ENCODE measurements at regions not wholly inside any gene's neighbourhood (a gene's known extent, or its start where the extent isn't known, plus 50 kb on each side); places are given as distances from the start of the nearest gene placed in this dataset.

DNA sequence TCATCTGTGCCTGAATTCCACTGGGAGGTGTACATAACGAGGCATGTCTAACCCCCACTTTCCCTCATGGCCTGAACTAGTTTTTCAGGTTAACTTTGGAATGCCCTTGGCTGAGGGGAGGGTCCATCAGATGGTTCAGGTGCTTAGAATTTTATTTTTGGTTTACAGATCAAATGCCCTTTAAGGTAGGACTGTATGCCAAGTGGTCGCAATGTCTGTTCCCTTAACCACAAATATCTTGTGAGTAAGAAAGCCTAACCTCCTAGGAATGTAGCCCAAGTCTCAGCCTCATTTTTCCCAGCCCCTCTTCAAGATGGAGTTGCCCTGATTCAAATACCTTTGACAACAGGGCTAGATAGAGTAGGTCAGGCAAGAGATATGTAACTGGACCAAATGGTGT, 78.4 kb downstream of the RNASET2 start:
- TF ChIP-seq, protein P1, sequence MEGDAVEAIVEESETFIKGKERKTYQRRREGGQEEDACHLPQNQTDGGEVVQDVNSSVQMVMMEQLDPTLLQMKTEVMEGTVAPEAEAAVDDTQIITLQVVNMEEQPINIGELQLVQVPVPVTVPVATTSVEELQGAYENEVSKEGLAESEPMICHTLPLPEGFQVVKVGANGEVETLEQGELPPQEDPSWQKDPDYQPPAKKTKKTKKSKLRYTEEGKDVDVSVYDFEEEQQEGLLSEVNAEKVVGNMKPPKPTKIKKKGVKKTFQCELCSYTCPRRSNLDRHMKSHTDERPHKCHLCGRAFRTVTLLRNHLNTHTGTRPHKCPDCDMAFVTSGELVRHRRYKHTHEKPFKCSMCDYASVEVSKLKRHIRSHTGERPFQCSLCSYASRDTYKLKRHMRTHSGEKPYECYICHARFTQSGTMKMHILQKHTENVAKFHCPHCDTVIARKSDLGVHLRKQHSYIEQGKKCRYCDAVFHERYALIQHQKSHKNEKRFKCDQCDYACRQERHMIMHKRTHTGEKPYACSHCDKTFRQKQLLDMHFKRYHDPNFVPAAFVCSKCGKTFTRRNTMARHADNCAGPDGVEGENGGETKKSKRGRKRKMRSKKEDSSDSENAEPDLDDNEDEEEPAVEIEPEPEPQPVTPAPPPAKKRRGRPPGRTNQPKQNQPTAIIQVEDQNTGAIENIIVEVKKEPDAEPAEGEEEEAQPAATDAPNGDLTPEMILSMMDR (IDR thresholded peaks at IDR 0.05; ENCODE audit: borderline replicate concordance, insufficient read depth, low read depth, low read length) = no peak

DNA sequence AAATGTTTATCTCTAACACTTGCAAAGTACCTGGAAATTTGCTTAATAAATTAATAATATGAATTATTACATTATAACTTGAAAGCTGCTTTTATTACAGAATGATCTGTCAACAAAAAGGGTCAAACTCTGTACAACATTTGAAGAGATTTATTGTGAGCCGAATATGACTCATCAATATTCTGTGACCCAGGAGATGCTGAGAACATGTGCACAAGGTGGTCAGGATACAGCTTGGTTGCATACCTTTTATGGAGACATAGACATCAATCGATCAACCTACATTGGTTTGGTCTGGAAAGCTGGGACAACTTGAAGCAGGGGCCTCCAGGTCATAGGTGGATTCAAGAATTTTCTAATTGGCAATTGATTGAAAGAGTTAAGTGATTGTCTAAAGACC, 79.0 kb downstream of the RNASET2 start:
- TF ChIP-seq, protein P1 (IDR thresholded peaks at IDR 0.05; ENCODE audit: borderline replicate concordance, insufficient read depth, low read depth, low read length) = no peak

More for the DNA sequence above, 78.4 kb downstream of the RNASET2 start:
- no peak overlapping the region for H3K4me3 ChIP-seq (ENCODE audit: low read depth, low read length)

DNA sequence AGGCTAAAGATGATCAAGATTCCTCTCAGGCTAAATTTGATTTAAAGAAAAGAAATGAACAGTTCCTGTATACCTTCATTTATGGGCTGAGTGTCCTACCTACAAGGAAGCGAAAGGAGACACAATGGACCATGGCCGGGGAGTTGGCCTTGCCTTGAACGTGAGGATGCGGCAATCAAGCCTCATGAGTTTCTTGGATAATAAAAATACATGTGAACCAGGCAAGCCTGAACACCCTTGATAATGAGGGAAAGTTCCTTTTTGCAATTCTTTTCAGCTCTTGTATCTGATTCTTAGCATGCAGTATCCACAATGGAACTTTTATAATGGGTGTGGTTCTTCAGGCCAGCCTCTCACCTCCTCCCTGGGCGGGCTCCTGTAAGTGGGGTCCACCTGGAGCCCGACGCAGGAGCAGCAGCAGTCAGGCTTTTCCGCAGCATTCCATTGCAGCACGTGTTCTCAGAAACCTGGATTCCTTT, 83.8 kb downstream of the RNASET2 start:
- TF ChIP-seq, protein P1 (IDR thresholded peaks at IDR 0.05; ENCODE audit: borderline replicate concordance, insufficient read depth, low read depth, low read length) = no peak
- no peak overlapping the region for H3K4me3 ChIP-seq (ENCODE audit: low read depth, low read length)

More for the DNA sequence above, 79.0 kb downstream of the RNASET2 start:
- H3K4me3 ChIP-seq (ENCODE audit: low read depth, low read length) = no peak overlapping the region

DNA sequence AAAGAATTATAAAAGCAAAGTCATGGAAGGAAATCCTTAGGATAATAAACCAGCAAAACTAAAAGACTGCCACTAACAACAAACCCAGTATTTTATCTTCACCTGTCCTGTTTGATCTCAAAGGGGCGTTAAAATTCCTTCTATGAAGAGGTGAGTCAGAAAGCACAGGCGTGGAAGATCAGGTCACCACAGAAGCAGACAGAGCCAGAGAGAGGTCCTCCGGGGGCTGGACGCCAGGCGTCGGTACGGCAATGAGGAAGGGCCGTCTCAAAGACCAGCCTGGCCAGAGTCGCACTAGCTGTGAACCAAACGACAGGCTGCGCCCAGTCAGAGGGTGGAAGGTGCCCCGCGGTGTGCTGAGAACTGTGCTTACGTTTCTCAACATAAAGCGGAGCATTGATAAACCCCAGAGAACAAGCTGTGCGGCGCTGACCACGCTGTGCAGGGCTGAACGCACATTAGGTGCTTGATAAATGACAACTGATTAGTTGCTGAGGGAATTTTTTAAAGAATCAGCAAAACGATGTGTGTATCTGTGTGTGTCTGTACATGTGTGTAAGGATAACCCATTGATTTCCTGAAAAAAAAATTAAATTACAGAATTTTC, 85.6 kb downstream of the RNASET2 start:
- no peak overlapping the region for H3K4me3 ChIP-seq (ENCODE audit: low read depth, low read length)
- TF ChIP-seq, protein P1 (IDR thresholded peaks at IDR 0.05; ENCODE audit: borderline replicate concordance, insufficient read depth, low read depth, low read length) = no peak

DNA sequence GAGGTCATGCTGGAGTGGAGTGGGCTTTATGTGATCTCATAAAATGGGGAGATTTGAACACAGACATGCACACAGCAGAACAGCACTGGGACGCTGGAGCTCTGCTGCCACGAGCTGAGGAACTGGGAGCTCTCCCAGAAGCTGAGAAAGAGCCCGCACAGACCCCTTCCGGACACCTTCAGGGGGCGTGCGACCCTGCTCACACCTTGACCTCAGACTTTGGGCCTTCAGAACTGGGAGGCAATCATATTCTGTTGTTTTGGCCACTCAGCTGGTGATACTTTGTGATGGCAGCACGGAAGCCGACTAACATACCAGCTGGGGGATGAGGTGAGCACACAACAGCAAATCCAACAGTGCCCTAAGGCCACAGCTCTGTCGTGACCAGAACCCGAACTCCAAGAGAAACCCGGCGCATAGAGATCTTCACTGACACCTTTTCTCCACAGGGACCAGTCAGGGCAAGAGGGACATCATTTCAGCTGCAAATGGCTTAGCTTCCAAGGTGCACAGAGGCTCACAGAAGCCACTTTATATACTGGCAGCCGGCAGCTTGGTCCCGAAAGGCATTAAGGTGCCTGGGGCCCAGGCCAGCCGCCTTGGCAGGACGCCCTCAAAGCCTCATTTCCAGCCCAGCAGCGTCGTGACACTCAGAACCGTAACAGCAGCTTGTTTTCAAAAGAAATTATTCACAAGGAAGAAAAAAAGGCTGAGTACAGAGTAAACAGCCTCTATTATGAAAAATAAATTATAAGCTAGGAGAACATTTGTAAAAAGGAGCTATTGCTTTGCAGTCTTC, 89.3 kb downstream of the RNASET2 start:
- TF ChIP-seq, protein P1 (IDR thresholded peaks at IDR 0.05; ENCODE audit: borderline replicate concordance, insufficient read depth, low read depth, low read length) = no peak
- H3K4me3 ChIP-seq (ENCODE audit: low read depth, low read length) = no peak overlapping the region

DNA sequence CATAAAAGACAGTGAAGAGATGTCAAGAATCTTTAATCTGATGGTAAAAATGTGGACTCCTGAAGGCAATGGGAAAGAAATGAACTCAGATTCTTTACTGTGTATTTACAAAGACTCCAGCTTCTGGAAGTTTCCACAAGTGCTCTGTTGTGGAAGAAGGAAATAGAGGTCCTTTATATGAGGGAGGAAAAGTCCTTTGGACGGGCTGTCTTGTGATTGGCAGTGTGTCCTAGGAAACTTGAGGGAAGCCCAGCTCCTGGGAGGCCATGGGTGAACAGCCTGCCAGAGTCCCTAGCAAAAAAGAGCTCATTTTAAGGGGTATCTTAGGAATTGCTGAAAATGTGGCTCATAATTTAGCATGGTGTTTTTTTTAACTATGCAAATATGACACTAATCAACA, 92.0 kb downstream of the RNASET2 start:
- no peak overlapping the region for H3K4me3 ChIP-seq (ENCODE audit: low read depth, low read length)
- TF ChIP-seq, protein P1 (IDR thresholded peaks at IDR 0.05; ENCODE audit: borderline replicate concordance, insufficient read depth, low read depth, low read length) = no peak
